ENCODE measurements at regions not wholly inside any gene's neighbourhood (a gene's known extent, or its start where the extent isn't known, plus 50 kb on each side); places are given as distances from the start of the nearest gene placed in this dataset.

GRCh38 chr6:62819640-62820039 lies 391.6 kb upstream of the FKBP1C start:
- intact Hi-C loops (cut with DNase I) = no loop called here
- no peak for TF ChIP-seq POLR2A (IDR thresholded peaks at IDR 0.05)
- TF ChIP-seq CTCF (IDR thresholded peaks at IDR 0.05) = no peak
- no peak for DNase-seq
- Histone ChIP-seq H3K36me3 (no peaks in the 10 kb centered on the region), H3K4me3 (replicated peaks in 1 of 3) (no peak overlapping the region), H3K27me3 (no peaks in the 10 kb centered on the region), H3K9me3 (no peaks in the 10 kb centered on the region), H3K4me1 (no peaks in the 10 kb centered on the region), H3K27ac (no peak overlapping the region)
- 77 to 87% methylated on average over 2 of the region's 2 CpGs for WGBS, 2 donors

GRCh38 chr6:62808565-62809293 lies 402.5 kb upstream of the FKBP1C start:
- no peak for DNase-seq
- Histone ChIP-seq H3K9me3 (no peaks in the 10 kb centered on the region), H3K4me1 (peaks cover 0 to 3% of the 10 kb centered on the region in 2 donors), H3K27me3 (no peaks in the 10 kb centered on the region), H3K4me3 (replicated peaks in 1 of 3) (no peak overlapping the region), H3K36me3 (no peaks in the 10 kb centered on the region), H3K27ac (no peak overlapping the region)
- TF ChIP-seq CTCF (IDR thresholded peaks at IDR 0.05) (no peak), POLR2A (IDR thresholded peaks at IDR 0.05) (no peak)
- WGBS, 2 donors = 72 to 83% methylated on average over 1 of the region's 1 CpG
- intact Hi-C loops (cut with DNase I) = no loop called here

GRCh38 chr6:62805431-62805830 lies 405.8 kb upstream of the FKBP1C start:
- H3K4me1 ChIP-seq = peaks cover 0 to 3% of the 10 kb centered on the region in 2 donors
- DNase-seq = no peak
- WGBS, 2 donors = 48 to 65% methylated on average over 4 of the region's 4 CpGs
- H3K4me3 ChIP-seq (replicated peaks in 1 of 3) = no peak overlapping the region
- H3K27ac ChIP-seq = no peak overlapping the region
- TF ChIP-seq POLR2A (IDR thresholded peaks at IDR 0.05) = no peak
- TF ChIP-seq CTCF (IDR thresholded peaks at IDR 0.05) = no peak
- no peaks in the 10 kb centered on the region for H3K36me3 ChIP-seq
- no peaks in the 10 kb centered on the region for H3K9me3 ChIP-seq
- intact Hi-C loops (cut with DNase I) = no loop called here
- H3K27me3 ChIP-seq = no peaks in the 10 kb centered on the region

GRCh38 chr6:62803094-62803493 lies 408.2 kb upstream of the FKBP1C start:
- intact Hi-C loops (cut with DNase I) = no loop called here
- Histone ChIP-seq H3K27me3 (no peaks in the 10 kb centered on the region), H3K4me3 (replicated peaks in 1 of 3) (no peak overlapping the region), H3K9me3 (no peaks in the 10 kb centered on the region), H3K4me1 (no peaks in the 10 kb centered on the region), H3K36me3 (no peaks in the 10 kb centered on the region), H3K27ac (no peak overlapping the region)
- WGBS, 2 donors = 90 to 95% methylated on average over 7 of the region's 7 CpGs
- no peak for DNase-seq
- no peak for TF ChIP-seq CTCF (IDR thresholded peaks at IDR 0.05)
- no peak for TF ChIP-seq POLR2A (IDR thresholded peaks at IDR 0.05)

GRCh38 chr6:62797190-62797589 lies 414.1 kb upstream of the FKBP1C start:
- 66 to 68% methylated on average over 4 of the region's 4 CpGs for WGBS, 2 donors
- DNase-seq = no peak
- Histone ChIP-seq H3K27me3 (no peaks in the 10 kb centered on the region), H3K4me3 (replicated peaks in 1 of 3) (no peak overlapping the region), H3K27ac (no peak overlapping the region), H3K9me3 (no peaks in the 10 kb centered on the region), H3K36me3 (no peaks in the 10 kb centered on the region), H3K4me1 (no peaks in the 10 kb centered on the region)
- TF ChIP-seq POLR2A (IDR thresholded peaks at IDR 0.05) (no peak), CTCF (IDR thresholded peaks at IDR 0.05) (no peak)
- intact Hi-C loops (cut with DNase I) = no loop called here

Measured in thyroid gland (tissue), 4 donors.